RCC 7860 (cell line): ENCODE measurements at regions not wholly inside any gene's neighbourhood (a gene's known extent, or its start where the extent isn't known, plus 50 kb on each side); places are given as distances from the start of the nearest gene placed in this dataset.
"Not testable (repeated sequence)": the region's sequence is repeated elsewhere in the genome, so short reads cannot be mapped to it uniquely, and the experiment has no call there.

ENCODE experiments used
- DNase-seq: peaks from one replicate; pipeline ENCODE4 v3.0.0-alpha.2; 2015; ENCODE audit warnings: low spot score
- FAIRE-seq: peaks from 2 replicates; lab custom pipeline; 2012; peaks lifted over from hg19 to GRCh38; lab: Jason Lieb, UNC

DNA sequence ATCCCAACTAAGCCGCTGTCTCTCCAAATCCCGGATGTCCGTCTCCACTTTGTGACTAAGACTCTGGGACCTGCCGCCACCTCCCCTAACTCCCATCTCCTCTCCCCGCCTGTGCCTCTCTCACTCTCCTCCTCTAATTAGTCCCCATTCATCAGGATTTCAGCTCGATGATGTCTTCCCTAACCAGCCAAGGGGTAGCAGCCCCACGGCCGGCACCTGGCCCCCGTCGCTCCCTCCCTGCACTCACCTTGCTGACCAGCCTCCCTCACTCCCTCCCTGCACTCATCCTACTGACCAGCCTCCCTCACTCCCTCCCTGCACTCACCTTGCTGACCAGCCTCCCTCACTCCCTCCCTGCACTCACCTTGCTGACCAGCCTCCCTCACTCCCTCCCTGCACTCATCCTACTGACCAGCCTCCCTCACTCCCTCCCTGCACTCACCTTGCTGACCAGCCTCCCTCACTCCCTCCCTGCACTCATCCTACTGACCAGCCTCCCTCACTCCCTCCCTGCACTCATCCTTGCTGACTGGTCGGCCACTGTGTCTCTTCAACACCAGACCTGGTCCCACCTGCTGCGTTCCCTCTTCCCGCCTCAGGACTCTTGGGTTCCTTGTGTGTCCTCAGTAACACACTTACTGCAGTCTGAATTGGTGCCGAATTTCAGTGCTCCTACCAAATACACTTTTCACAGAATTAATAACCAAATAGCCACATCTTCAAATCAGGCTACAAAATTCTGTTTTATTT, 179.3 kb upstream of the SALL3 start:
- DNase-seq, FAIRE-seq: not testable (repeated sequence)

DNA sequence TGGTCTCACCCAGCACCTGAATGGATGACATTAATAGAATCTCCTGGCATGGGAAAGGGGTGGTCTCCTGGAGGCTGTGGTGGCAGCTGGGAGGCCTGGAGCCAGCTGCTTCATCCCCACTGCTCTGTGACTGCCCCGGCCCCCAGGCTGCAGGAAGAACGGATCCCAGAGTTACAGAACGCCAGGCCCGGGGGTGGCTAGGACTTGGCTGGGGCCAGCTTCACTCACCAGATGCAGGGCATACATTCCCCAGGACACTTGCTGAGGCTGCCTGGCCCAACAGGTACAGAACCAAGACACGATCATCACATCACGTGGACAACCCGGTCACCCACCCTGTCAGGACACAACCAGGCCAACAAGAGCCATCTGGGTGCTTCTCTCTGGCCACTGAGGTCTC, 178.6 kb upstream of the SALL3 start:
- FAIRE-seq (no peak), DNase-seq (no peak)

DNA sequence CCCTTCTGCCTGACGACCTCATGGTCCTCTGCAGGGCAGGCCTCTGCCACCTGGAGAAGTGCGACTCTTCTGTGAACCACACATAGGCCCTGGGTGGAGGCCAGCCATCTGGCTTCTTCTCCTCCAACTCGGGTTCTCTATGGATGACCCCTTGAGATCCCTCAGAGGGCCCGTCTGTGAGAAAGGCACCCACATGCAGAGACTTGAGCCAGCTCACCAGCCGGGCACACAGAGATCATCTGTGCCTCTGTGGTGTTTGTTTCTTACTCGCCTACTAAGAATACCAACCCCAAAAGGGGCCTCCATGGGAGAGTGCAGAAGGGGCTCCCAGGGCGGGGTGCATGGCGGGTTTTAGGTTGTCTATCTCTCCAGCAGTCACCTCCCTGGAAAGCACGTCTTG, 176.5 kb upstream of the SALL3 start:
- DNase-seq: no peak
- no peak for FAIRE-seq

DNA sequence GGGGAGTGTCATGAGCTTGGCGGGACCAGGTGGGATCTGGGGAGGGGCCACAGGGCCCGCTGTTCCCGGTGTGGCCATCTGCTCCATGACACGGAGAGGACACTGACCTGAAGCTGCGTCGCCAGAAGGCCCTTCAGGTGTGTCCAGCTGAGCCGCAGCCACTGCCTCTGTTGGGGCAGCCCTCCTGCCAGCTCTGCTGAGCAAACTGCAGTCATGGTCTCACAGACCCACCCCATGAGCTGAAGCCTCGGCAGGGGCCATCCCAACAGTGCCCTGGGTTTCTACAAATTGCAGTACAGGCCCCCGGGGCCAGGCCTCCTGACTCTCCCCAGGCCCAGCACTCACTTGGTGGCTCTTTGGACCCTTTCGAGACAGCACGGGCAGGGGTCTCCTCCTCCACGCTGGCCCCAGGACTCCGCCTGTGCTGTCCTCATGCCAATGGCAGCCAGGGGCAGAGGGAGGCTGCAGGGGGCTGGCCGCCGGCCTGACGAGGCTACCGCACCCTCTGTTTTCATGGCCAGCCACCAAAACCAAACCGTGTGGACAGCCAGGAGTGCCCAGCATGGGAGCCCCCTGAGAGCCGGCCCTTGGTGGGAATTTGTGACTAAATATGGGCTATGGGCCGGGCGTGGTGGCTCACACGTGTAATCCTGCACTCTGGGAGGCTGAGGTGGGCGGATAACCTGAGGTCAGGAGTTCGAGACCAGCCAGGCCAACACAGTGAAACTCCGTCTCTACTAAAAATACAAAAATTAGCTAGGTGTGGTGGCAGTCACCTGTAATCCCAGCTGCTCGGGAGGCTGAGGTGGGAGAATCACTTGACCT, 175.2 kb upstream of the SALL3 start:
- no peak for DNase-seq
- no peak for FAIRE-seq

DNA sequence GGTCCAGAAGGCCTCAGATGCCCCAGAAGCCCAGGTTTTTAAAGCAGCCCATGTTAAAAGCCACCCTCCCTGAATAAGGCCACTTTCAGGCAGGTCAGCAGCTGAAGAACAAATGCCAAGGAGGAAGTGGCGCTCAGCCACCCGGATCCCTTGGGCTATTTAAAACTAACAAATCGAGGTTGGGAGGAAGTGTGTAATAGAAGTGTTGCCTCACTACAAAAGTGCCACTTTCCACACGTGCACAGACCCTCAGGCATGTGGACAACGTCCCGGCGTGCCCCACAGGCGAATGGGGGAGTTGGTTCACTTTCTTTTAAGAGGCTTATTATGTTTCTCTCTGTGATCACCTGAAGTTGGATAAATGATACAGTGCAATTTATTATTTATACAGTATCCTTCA, 173.8 kb upstream of the SALL3 start:
- FAIRE-seq (no peak), DNase-seq (no peak)

DNA sequence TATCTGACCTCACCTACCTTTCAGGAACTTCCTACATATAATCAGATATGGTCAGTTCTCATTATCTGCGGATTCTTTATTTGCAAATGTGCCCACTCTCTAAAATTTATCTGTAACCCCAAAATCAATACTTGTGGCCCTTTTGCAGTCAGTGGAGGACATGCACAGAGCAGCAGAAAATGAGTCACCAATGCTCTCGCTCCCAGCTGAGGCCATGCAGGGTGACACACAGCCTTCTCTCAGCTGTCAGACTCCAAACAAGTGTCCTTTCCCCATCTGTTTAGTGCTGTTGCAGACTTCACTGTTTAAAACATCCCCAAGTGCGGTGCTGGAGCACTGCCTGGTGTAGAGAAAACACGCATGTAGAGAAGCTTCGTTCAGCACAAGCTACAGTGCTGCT, 171.9 kb upstream of the SALL3 start:
- FAIRE-seq (no peak), DNase-seq (no peak)

DNA sequence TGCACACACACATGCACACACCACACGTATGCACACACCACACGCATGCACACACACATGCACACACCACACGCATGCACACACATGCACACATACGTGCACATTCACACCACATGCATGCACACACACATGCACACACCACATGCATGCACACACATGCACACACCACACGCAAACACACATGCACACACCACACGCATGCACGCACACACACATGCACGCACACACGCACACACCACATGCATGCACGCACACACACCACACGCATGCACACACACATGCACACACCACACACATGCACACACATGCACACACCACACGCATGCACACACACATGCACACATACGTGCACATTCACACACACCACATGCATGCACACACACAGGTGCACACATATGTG, 169.8 kb upstream of the SALL3 start:
- FAIRE-seq: no peak
- no peak for DNase-seq

DNA sequence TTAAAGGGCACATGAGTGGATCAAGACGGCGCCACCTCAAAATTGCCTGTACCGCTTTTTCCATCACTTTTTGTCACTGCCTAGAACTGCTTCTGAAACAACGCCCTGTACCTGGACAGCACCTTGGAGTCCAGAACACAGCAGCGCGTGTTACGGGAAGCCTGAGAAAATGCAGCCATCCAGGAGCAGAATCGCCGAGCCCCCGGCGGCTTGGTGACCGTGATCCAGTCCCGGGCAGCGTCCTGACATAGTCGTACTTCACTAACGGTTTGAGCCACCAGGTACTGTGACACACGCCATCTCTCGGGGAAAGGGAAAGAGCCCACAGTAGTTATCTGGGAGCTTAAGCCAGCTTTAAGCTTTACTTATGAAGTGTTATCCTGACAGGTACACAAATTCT, 168.9 kb upstream of the SALL3 start:
- no peak for FAIRE-seq
- no peak for DNase-seq

DNA sequence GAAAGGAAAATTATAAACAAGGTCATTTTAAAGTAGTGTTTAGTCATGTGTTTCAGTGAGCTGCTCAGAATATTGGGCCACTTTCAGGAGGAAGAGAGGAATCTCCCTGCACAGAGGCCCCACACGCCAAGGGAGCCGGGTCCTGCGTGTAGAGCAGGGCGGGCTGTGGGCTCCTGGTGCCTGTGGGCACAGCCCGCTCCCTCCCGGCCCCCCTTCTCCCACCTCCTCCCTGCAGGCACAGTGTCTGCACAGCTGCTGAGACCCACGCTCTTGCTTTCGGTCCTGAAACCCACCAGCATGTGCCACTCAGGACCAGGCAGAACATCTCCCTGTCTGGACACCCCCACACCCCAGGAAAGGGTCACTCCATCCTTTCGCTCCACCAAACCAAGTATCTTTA, 167.6 kb upstream of the SALL3 start:
- FAIRE-seq: no peak

DNA sequence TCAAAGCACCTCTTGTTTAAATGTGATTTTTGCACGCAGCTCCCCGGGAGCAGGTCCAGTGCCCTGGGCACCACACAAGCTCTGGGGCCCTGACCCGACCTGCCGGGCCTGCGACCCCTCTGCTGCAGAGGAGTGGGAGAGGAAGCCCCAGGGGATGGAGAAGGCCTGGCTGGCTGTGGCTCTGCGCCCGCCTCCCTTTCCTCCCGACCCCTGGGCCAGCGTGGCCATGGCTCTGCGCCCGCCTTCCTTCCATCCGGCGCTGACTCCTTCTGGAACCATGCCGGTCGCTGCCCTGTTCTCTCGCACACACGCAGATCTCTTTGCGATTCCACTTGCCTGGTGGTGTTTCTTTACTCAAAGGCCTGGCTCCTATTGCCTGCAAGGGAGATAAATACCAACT, 166.5 kb upstream of the SALL3 start:
- FAIRE-seq (no peak), DNase-seq (no peak)

More for the DNA sequence above, 167.6 kb upstream of the SALL3 start:
- no peak for DNase-seq

DNA sequence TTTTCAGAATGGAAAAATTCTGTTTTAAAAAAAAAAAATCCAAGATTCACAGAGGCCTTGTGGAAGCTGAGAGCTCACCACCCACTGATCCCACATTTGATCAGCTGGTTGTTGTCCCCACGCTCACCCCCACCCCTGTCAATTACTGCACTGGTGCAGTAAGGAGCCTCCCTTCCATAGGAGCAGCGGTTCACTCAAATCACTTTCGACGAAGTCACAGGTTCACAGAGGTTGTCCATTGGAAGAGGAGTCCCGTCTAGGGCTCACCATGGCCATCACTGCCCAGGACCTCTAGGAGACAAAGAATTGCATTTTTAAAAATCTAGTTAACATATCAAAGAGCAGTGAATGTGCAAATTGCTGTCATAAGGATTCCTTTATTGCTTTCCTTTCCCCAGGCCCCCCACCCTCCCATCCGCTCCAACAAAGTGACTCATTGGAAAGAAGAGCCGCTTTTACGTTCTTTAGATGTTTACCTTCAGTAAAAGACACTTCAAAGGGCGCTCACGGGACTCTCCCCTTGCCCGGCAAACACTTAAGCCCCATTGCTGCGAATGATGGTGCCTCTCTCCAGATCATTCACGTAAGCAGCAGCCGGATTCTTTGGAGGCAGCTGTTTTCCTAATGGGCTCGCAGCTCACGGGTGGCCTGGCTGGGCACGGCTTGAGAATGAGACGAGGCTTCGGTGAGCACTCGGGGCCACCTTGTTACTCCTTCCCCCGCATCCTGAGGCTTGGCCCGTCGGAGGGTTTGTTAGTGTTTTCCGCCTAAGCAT, 165.5 kb upstream of the SALL3 start:
- DNase-seq (no peak), FAIRE-seq (no peak)

DNA sequence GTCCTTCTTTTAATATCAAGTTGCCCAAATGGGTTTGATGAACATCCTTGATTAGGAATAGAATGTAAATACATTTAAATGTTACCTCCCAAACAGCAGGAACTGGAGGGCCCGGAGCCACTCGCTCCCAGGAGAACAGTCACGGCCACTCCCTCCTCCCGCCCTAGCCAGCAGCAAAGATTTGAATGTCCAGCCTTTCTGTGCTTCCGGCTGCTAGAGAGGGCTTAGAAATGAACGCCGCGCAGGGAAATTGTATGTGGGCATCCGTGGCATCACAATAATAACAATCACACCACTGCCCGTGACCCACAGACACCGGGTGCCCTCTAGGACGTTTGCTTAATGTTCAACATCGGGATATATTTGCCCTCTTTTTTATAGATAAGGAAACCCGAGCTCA, 164.9 kb upstream of the SALL3 start:
- FAIRE-seq (no peak), DNase-seq (no peak)

DNA sequence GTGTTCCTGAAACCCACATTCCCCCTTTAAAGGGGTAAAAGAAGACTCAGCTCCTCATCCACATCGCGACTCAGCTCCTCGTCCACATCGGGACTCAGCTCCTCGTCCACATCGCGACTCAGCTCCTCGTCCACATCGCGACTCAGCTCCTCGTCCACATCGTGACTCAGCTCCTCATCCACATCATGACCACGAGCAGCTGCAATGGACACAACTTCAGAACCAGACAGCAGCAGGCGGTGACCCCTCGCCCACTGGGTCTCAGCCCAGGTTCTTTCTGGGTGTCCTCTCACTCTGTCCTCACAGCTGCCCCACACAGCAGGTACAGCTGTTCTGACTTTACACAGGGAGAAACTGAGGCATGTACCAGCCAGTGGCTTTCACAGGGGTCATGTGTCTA, 163.5 kb upstream of the SALL3 start:
- FAIRE-seq (no peak), DNase-seq (no peak)

DNA sequence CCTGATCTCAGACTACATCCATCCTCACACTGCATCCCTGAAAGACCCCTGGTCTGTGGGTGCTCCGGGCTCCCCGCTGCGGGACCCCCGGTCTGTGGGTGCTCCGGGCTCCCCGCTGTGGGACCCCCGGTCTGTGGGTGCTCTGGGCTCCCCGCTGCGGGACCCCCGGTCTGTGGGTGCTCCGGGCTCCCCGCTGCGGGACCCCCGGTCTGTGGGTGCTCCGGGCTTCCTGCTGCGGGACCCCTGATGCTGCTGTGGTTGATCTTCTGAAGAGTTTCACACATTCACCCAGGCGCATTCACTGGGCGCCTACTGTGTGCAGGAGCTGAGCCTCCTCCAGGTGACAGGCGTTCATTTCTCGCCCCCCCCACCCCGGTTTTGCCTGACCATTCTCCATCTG, 162.7 kb upstream of the SALL3 start:
- FAIRE-seq (no peak), DNase-seq (no peak)

DNA sequence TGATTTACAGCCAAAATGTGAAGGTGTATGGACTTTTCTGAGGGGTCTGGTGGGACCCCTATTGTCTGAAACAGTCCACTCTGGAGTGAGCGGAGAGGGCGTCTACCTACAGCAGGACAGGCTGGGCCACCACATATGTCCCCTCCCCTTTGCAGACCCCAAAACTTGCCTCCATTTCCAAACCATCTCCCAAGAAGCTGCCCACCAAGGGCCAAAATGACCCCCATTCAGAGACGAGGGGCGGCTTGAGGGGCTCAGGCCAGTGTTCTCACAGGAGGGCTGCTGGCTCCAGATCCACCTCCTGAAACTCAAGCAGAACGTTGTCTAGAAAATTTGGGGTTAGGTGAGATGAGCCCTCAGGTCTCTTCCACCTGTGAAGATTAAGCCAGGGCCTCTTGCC, 161.1 kb upstream of the SALL3 start:
- no peak for FAIRE-seq
- DNase-seq: no peak

DNA sequence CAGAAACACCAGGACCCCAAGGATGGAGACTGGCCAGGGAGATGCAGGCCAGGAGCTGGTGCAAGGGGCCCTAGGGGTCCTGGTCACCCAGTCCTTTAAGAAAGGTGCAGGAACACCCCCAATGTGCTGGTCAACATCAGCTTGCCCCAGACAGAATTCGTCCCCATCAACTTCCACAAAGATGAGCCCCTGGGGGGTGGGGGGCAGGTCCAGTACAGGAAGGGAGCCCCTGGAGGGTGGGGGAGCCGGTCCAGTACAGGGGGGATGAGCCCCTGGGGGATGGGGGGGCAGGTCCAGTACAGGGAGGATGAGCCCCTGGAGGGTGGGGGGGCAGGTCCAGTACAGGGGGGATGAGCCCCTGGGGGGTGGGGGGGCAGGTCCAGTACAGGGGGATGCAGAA, 160.7 kb upstream of the SALL3 start:
- DNase-seq: no peak
- FAIRE-seq: no peak

DNA sequence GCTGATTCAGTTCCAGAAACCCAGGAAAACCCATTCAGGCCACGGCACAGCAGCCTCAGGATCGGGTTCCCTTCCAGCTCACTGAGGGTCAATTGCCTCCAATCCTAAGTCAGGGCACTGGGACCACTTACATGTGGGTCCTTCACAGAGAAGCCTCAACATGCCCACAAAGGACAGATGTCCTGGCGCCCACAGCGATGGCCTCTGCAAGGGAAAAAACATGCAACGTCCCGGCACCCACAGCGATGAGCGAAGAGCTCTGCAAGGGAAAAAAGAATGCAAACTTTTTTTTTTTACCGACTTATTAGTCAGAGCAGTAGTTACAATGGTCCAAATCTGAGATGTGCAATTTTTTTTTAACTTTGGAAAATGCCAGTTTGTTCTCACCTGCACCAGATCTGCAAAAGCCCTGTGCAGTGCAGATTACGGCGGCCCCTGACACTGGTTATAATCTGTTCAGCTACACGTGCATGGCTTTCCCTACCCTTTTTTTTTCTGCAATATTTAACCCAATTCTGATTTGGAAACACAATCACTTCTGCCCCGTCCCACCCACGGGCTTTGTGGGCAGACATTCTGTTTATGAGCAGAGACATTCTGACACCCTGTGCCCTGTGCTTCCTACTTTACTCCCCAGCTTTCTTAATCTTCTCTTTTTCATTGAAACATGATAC, 159.3 kb upstream of the SALL3 start:
- DNase-seq (no peak), FAIRE-seq (no peak)

DNA sequence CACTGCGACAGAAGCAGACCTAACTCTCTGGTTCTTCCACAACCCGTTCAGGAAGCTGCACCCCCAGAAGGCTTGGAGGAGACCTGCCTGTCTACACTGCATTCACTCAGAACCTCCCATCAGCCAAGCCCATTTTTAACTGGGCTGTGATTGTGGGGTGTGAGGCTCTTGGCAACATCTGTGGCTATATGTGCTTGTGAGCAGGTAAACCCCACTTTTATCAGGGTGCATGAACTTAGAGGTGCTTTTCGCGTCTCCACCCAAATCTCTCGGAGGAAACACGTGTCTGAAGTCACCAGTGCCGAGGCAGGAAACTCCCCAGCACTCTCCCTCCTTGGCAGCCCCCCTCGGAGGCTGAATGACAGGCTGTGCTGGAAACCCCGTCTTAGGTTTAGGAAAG, 158.2 kb upstream of the SALL3 start:
- FAIRE-seq (no peak), DNase-seq (no peak)

DNA sequence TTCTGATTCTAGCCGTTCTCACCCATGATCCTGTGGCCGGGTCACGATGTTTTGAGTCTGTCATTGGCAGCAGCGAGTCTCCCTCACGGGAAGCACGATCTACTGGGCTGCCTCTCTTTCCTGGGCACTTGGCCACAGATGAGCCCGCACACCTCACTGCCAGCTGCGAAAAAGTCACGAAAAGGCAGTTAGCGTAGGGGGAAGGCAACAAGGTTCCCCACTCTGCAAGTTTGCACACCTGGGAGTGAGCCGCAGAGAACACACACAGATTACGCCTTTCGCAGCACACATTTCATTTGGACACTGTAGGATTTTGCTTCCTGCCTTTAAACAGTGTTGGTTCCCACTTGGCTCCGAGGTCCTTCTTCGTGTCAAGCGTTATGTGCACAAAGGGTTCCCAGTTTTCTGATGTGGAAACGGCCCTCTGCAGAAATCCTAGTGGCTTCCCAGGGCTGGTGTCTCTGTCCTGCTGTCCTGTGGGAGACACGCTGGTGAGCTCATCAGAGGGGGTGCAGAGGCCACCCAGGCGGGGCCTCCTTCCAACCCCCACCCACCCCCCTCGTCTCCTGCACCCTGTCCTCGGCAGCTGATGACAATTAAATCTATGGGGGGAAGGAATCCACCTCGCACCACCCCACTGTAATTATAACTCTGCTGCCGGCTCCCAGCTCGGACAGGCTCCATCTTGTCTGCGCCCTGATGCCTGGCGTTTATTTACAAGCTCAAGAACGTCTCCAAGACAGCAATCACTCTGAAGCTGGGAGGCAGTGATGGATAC, 157.3 kb upstream of the SALL3 start:
- DNase-seq (no peak), FAIRE-seq (no peak)

DNA sequence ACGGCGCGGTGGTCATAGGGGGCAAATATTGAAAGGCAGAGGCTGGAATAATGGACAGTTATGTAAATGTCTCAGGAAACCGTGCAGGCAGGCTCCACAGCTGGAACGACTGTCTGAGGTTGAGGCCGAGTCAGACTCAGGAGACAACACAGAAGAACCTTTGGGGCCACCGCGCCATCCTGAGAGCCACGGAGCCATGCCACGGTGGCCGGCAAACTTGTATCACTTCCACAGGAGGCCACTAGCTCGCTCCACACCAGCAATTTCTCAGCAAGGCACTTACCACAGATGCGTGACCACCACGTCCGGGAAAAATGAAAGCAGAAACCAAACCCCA, 156.7 kb upstream of the SALL3 start:
- no peak for FAIRE-seq
- no peak for DNase-seq

DNA sequence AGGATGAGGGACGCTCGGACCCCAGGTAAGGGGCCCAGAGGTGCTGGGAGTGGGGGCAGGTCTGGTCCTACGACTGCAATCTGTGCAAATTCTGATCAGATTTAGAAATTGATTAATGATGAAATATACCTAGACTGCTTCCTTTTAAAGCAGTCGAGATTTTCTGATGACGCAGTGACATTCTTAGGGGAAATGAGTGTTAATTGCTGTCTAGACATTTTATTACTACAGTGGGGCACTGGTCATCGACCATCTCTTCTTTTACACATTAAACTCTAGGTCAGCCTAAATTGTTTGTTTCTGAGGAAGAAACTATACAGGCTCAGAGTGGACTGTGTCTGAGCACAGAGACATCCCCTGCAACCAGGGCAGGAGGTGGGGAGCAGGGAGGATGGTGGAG, 154.4 kb upstream of the SALL3 start:
- DNase-seq (no peak), FAIRE-seq (no peak)
